ENCODE measurements at regions not wholly inside any gene's neighbourhood (a gene's known extent, or its start where the extent isn't known, plus 50 kb on each side); places are given as distances from the start of the nearest gene placed in this dataset.

DNA sequence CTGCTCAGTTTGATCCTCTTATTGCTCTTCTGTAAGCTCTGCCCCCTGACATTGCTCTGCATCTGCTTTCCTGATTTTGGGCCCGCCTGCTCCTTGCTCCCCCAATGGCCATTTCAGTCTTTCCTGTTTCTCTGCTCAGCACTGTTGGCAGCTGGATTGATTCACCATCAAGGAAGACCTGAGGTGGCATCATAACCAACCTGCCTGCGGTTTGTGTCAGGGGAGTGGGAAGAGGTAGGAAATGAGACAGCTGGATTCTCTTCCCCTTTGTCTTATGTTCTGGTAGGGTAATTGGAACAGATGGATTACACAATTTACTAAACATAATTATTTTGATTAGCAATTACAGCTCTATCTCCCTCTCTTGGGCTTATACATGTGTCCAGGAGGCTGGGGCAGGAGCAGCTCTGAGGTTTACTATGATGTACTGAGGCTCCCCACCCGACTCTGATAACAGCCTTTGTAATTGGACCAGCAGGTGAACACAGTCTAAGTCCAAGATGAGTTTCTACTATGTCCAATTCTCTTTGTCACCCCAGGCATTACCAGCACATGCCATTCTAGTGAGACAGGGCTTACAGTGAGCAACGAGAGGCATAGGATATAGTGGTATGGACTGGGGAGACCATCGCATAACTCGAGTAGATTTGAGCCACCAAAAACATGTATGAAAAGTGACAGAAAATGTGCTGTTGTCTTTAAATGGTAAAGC, 151.8 kb upstream of the MMADHC start:
- no peak overlapping the region for H3K4me3 ChIP-seq
- H3K27ac ChIP-seq = no peak overlapping the region
- H3K27me3 ChIP-seq = no peaks in the 10 kb centered on the region
- H3K36me3 ChIP-seq = no peaks in the 10 kb centered on the region
- no peak for TF ChIP-seq CTCF (IDR thresholded peaks at IDR 0.05)
- DNase-seq = no peak
- intact Hi-C loops (cut with DNase I; ENCODE audit: low total_unique reads) = no loop called here
- no peaks in the 10 kb centered on the region for H3K9me3 ChIP-seq
- no peaks in the 10 kb centered on the region for H3K4me1 ChIP-seq

GRCh38 chr2:149738767-149739166, 151.2 kb upstream of the MMADHC start:
- H3K27me3 ChIP-seq = no peaks in the 10 kb centered on the region
- no peaks in the 10 kb centered on the region for H3K9me3 ChIP-seq
- no peak for DNase-seq
- no peaks in the 10 kb centered on the region for H3K36me3 ChIP-seq
- no peak overlapping the region for H3K27ac ChIP-seq
- intact Hi-C loops (cut with DNase I; ENCODE audit: low total_unique reads) = no loop called here
- TF ChIP-seq POLR2A (IDR thresholded peaks at IDR 0.05) = no peak
- TF ChIP-seq CTCF (IDR thresholded peaks at IDR 0.05) = no peak
- no peak overlapping the region for H3K4me3 ChIP-seq
- no peaks in the 10 kb centered on the region for H3K4me1 ChIP-seq

- no peak for TF ChIP-seq POLR2A (IDR thresholded peaks at IDR 0.05)
- TF ChIP-seq CTCF (IDR thresholded peaks at IDR 0.05) = no peak
- intact Hi-C loops (cut with DNase I; ENCODE audit: low total_unique reads) = no loop called here
- H3K27me3 ChIP-seq = no peaks in the 10 kb centered on the region
These were observed 150.3 kb upstream of the MMADHC start for GRCh38 chr2:149737896-149738295.

GRCh38 chr2:149735237-149735958, 147.8 kb upstream of the MMADHC start:
- Histone ChIP-seq H3K9me3 (no peaks in the 10 kb centered on the region), H3K27ac (no peak overlapping the region), H3K27me3 (no peaks in the 10 kb centered on the region), H3K36me3 (no peaks in the 10 kb centered on the region), H3K4me3 (no peak overlapping the region), H3K4me1 (peaks cover 0 to 6% of the 10 kb centered on the region in 2 donors)
- TF ChIP-seq CTCF (IDR thresholded peaks at IDR 0.05) = no peak
- no peak for TF ChIP-seq POLR2A (IDR thresholded peaks at IDR 0.05)
- intact Hi-C loops (cut with DNase I; ENCODE audit: low total_unique reads) = no loop called here
- no peak for DNase-seq

More at GRCh38 chr2:149737896-149738295, 150.3 kb upstream of the MMADHC start:
- no peaks in the 10 kb centered on the region for H3K9me3 ChIP-seq
- H3K36me3 ChIP-seq = no peaks in the 10 kb centered on the region
- no peak overlapping the region for H3K27ac ChIP-seq
- no peaks in the 10 kb centered on the region for H3K4me1 ChIP-seq
- no peak for DNase-seq
- no peak overlapping the region for H3K4me3 ChIP-seq

DNA sequence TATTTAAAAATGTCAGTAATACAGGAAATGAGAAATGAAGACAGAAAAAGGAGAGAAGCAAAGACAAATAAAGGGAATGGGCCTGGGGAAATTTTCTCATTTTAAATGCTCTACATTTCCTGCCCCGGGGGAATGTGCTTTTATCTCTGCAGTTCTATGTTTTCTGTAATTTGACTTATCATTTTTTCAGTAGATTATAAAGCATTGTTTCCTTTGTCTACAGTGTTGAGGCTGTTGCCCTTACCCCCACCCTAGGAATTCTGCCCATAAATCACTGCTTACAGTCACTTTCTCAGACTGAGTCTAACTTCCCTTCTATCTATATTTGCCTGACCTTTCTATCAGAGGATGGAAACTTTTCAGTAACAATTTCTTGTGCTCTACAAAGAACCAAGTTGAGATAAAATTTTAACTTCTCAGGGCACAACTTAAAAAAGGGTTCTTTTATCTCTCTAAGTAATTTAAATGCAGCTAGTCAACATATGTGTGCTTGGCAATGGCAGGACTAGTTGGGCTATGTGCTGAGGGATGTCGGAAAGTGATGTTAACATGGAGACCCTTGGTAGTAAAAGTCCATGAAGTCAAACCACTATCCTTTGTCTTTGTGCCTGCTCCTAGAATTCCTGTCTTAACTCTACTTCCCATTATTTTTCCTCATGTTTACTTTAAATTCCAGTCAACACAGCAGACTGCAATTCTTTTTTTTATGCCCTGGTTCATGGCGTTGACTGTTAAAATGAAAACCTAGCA, 146.5 kb upstream of the MMADHC start:
- no peaks in the 10 kb centered on the region for H3K36me3 ChIP-seq
- H3K4me3 ChIP-seq = no peak overlapping the region
- H3K27me3 ChIP-seq = no peaks in the 10 kb centered on the region
- intact Hi-C loops (cut with DNase I; ENCODE audit: low total_unique reads) = no loop called here
- H3K9me3 ChIP-seq = no peaks in the 10 kb centered on the region
- TF ChIP-seq POLR2A (IDR thresholded peaks at IDR 0.05) (no peak), CTCF (IDR thresholded peaks at IDR 0.05) (no peak)
- no peak for DNase-seq
- H3K4me1 ChIP-seq = peaks cover 0 to 6% of the 10 kb centered on the region in 2 donors
- no peak overlapping the region for H3K27ac ChIP-seq
